Esophagus muscularis mucosa (tissue), 4 donors: ENCODE measurements at regions not wholly inside any gene's neighbourhood (a gene's known extent, or its start where the extent isn't known, plus 50 kb on each side); places are given as distances from the start of the nearest gene placed in this dataset.
"Not testable (repeated sequence)": the region's sequence is repeated elsewhere in the genome, so short reads cannot be mapped to it uniquely, and the experiment has no call there.

Source experiments
- DNase-seq: peaks from one replicate; pipeline ENCODE4 v3.0.0-alpha.2; 2017; ENCODE audit errors: extremely low spot score
- H3K27ac ChIP-seq, 4 donors: fragments of 200-600 bp; sonication (generic); replicated peaks in 1 of 4; 1 replicate in 3 of 4; 2 replicates in 1 of 4; pipeline ENCODE4 v1.5.1; 2016 to 2019; ENCODE audit warnings: mild to moderate bottlenecking in 1 of 4
- H3K27me3 ChIP-seq, 4 donors: fragments of 200-600 bp; sonication (generic); one replicate each; pipeline versions ENCODE4 v1.5.1 to v1.6.0; 2016 to 2019
- H3K36me3 ChIP-seq, 4 donors: fragments of 200-600 bp; sonication (generic); one replicate each; pipeline ENCODE4 v1.5.1; 2016 to 2019
- H3K4me1 ChIP-seq, 4 donors: fragments of 200-600 bp; sonication (generic); one replicate each; pipeline ENCODE4 v1.5.1; 2016 to 2019
- H3K4me3 ChIP-seq, 4 donors: fragments of 200-600 bp; sonication (generic); 1 replicate in 2 of 4; 2 replicates in 2 of 4; pipeline ENCODE4 v1.5.1; 2016 to 2019; ENCODE audit warnings: mild to moderate bottlenecking in 4 of 4, moderate library complexity in 1 of 4
- H3K9me3 ChIP-seq, 4 donors: fragments of 200-600 bp; sonication (generic); 1 replicate in 3 of 4; 2 replicates in 1 of 4; pipeline ENCODE4 v1.5.1; 2016 to 2019
- CTCF ChIP-seq, 3 experiments: fragments of 200-600 bp in 2 of 3; fragments of 450-650 bp in 1 of 3; sonication (generic) in 2 of 3; IDR thresholded peaks; one replicate each; pipeline ENCODE4 v1.5.1; 2017 to 2019; ENCODE audit warnings: antibody characterized with exemption in 3 of 3, mild to moderate bottlenecking in 2 of 3, moderate library complexity in 1 of 3
- EP300 ChIP-seq: sonication (generic); formaldehyde crosslinking; IDR thresholded peaks from one replicate; pipeline ENCODE4 v1.6.1; 2017; ENCODE audit warnings: antibody characterized with exemption
- POLR2A ChIP-seq: fragments of 450-650 bp; IDR thresholded peaks from one replicate; pipeline ENCODE4 v1.6.1; 2017; ENCODE audit warnings: antibody characterized with exemption, moderate library complexity, mild to moderate bottlenecking, low read depth
- POLR2AphosphoS5 ChIP-seq, 2 donors: sonication (generic); formaldehyde crosslinking; IDR thresholded peaks; one replicate each; pipeline ENCODE4 v1.6.1; 2017; ENCODE audit warnings: antibody characterized with exemption in 2 of 2
- WGBS: methylation state at CpG from one replicate; pipeline ENCODE4 v1.1.5; 2018; 5-methylcytosine and 5-hydroxymethylcytosine counted together
- intact Hi-C: fragments of 100-400 bp; cut with DNase I; formaldehyde crosslinking; loops from one replicate; pipeline ENCODE4 v1.15.1; 2023

GRCh38 chr22:27106985-27107384, 449.6 kb downstream of the MIAT start:
- no peak overlapping the region for H3K4me3 ChIP-seq
- peak overlapping the region; percentile 75 to 86 (median 83) for H3K27ac ChIP-seq
- peaks cover 39 to 73% (median 63%) of the 10 kb centered on the region in 4 donors for H3K4me1 ChIP-seq
- no peak for DNase-seq
- no peaks in the 10 kb centered on the region for H3K36me3 ChIP-seq
- 82% methylated on average over 4 of the region's 4 CpGs for WGBS
- TF ChIP-seq EP300 = no peak
- no peak for TF ChIP-seq POLR2A
- no peak for TF ChIP-seq CTCF (IDR thresholded peaks at IDR 0.05)
- TF ChIP-seq POLR2AphosphoS5 (IDR thresholded peaks at IDR 0.05) = no peak
- H3K27me3 ChIP-seq = no peaks in the 10 kb centered on the region
- H3K9me3 ChIP-seq = no peaks in the 10 kb centered on the region
- intact Hi-C loops = loop anchor here (5.0 kb wide), 1 partner anchor 95 kb away; no protein-coding TSS in a partner anchor

- DNase-seq = no peak
- Histone ChIP-seq H3K9me3 (no peaks in the 10 kb centered on the region), H3K4me3 (no peak overlapping the region), H3K36me3 (no peaks in the 10 kb centered on the region), H3K27ac (peak overlapping the region; percentile 75 to 86 (median 83)), H3K27me3 (no peaks in the 10 kb centered on the region), H3K4me1 (peaks cover 39 to 76% (median 67%) of the 10 kb centered on the region in 4 donors)
- TF ChIP-seq CTCF (IDR thresholded peaks at IDR 0.05) (no peak), EP300 (no peak), POLR2A (no peak), POLR2AphosphoS5 (IDR thresholded peaks at IDR 0.05) (no peak)
- 73% methylated on average over 2 of the region's 2 CpGs for WGBS
- intact Hi-C loops = loop anchor here (5.0 kb wide), 1 partner anchor 95 kb away; no protein-coding TSS in a partner anchor
These were observed 450.0 kb downstream of the MIAT start for GRCh38 chr22:27107386-27107785.

- DNase-seq = no peak
- TF ChIP-seq CTCF (IDR thresholded peaks at IDR 0.05) = no peak
- peak; percentile 37 to 57 for TF ChIP-seq POLR2AphosphoS5 (IDR thresholded peaks at IDR 0.05)
- no peak for TF ChIP-seq EP300
- intact Hi-C loops = loop anchor here (5.0 kb wide), 1 partner anchor 94 kb away; no protein-coding TSS in a partner anchor
- Histone ChIP-seq H3K27me3 (no peaks in the 10 kb centered on the region), H3K9me3 (no peaks in the 10 kb centered on the region), H3K4me1 (peaks cover 39 to 81% (median 71%) of the 10 kb centered on the region in 4 donors), H3K4me3 (no peak overlapping the region), H3K27ac (peak overlapping the region; percentile 75 to 86 (median 83)), H3K36me3 (no peaks in the 10 kb centered on the region)
- 42% methylated on average over 2 of the region's 2 CpGs for WGBS
These were observed 450.4 kb downstream of the MIAT start for GRCh38 chr22:27107824-27108223.

GRCh38 chr22:27108425-27109114, 451.2 kb downstream of the MIAT start:
- WGBS = 29% methylated on average over 13 of the region's 20 CpGs
- no peaks in the 10 kb centered on the region for H3K9me3 ChIP-seq
- no peaks in the 10 kb centered on the region for H3K36me3 ChIP-seq
- TF ChIP-seq POLR2AphosphoS5 (IDR thresholded peaks at IDR 0.05) (peak; percentile 78 to 86), EP300 (no peak), POLR2A (no peak)
- peak overlapping the region in 1 of 4 donors; percentile 22 for H3K4me3 ChIP-seq
- peaks cover 39 to 88% (median 77%) of the 10 kb centered on the region in 4 donors for H3K4me1 ChIP-seq
- intact Hi-C loops = loop anchor here (5.0 kb wide), 1 partner anchor 94 kb away; no protein-coding TSS in a partner anchor
- peak; percentile 97 for DNase-seq
- peak overlapping the region; percentile 75 to 86 (median 83) for H3K27ac ChIP-seq
- H3K27me3 ChIP-seq = no peaks in the 10 kb centered on the region

GRCh38 chr22:27109406-27109805, 452.0 kb downstream of the MIAT start:
- H3K27me3 ChIP-seq, H3K9me3 ChIP-seq, H3K4me3 ChIP-seq, DNase-seq, H3K36me3 ChIP-seq: not testable (repeated sequence)
- H3K4me1 ChIP-seq = peaks cover 39 to 96% (median 81%) of the 10 kb centered on the region in 4 donors
- peak overlapping the region; percentile 75 to 86 (median 83) for H3K27ac ChIP-seq
- 87% methylated on average over 2 of the region's 2 CpGs for WGBS
- intact Hi-C loops = loop anchor here (5.0 kb wide), 1 partner anchor 93 kb away; no protein-coding TSS in a partner anchor
